Endothelial cell of umbilical vein (primary cell): ENCODE measurements at regions not wholly inside any gene's neighbourhood (a gene's known extent, or its start where the extent isn't known, plus 50 kb on each side); places are given as distances from the start of the nearest gene placed in this dataset.

Source experiments
- BruUV-seq: library from RNA; stranded (reverse); fragments of 400-500 nt; replicated peaks from 2 replicates; lab custom pipeline; 2021; lab: Mats Ljungman, UMichigan
- CTCF ChIA-PET: fragments of 300-600, 350-600 bp; sonication (Branson Sonifier 250); formaldehyde crosslinking; loops from one replicate; lab custom pipeline; 2021; ENCODE audit warnings: antibody characterized with exemption, inconsistent platforms; lab: Charles Lee
- POLR2A ChIA-PET: fragments of 300-600, 350-600 bp; sonication (Branson Sonifier 250); formaldehyde crosslinking; loops from one replicate; lab custom pipeline; 2021; ENCODE audit warnings: antibody characterized with exemption, inconsistent platforms; lab: Charles Lee
- DNase-seq: peaks from one replicate; pipeline ENCODE4 v3.0.0-alpha.2; 2011; ENCODE audit warnings: low read depth, low spot score
- FAIRE-seq: peaks from 2 replicates; lab custom pipeline; 2011; peaks lifted over from hg19 to GRCh38; lab: Jason Lieb, UNC
- H2AFZ ChIP-seq: 2 replicates; pipeline ENCODE4 v1.6.0; 2012; ENCODE audit warnings: low read depth, low read length, control low read depth, inconsistent platforms
- H3K27ac ChIP-seq: 2 replicates; pipeline ENCODE4 v1.5.1; 2011; ENCODE audit warnings: low read depth, mild to moderate bottlenecking, control low read depth, low read length, moderate library complexity; ENCODE audit not compliant: insufficient read depth
- H3K27me3 ChIP-seq, 2 experiments: 2 replicates each; pipeline versions ENCODE4 v1.6.0 to v1.6.1; 2011; ENCODE audit warnings: low read length in 2 of 2, mixed read lengths in 1 of 2; ENCODE audit not compliant: control insufficient read depth in 2 of 2, insufficient read depth in 2 of 2
- H3K36me3 ChIP-seq, 2 experiments: 2 replicates in 1 of 2; 3 replicates in 1 of 2; pipeline ENCODE4 v1.5.1; 2011; ENCODE audit warnings: low read length in 2 of 2, mild to moderate bottlenecking in 1 of 2, moderate library complexity in 1 of 2; ENCODE audit not compliant: control insufficient read depth in 2 of 2, insufficient read depth in 2 of 2; ENCODE audit errors: extremely low read depth in 1 of 2
- H3K4me1 ChIP-seq: 3 replicates; pipeline ENCODE4 v1.5.1; 2011; ENCODE audit warnings: mild to moderate bottlenecking, low read length; ENCODE audit not compliant: control insufficient read depth, insufficient read depth; ENCODE audit errors: extremely low read depth
- H3K4me2 ChIP-seq: 2 replicates; pipeline ENCODE4 v1.6.1; 2011; ENCODE audit warnings: low read length, control low read depth, mixed read lengths; ENCODE audit not compliant: insufficient read depth
- H3K4me3 ChIP-seq, 3 experiments: fragments of 200-600 bp in 1 of 3; sonication (generic), shearing (Covaris generic) in 1 of 3; replicated peaks in 1 of 3; 2 replicates each; pipeline ENCODE4 v1.5.1; 2011 to 2016; ENCODE audit warnings: control low read depth in 3 of 3, low read length in 3 of 3, mild to moderate bottlenecking in 2 of 3, inconsistent platforms in 1 of 3, low read depth in 1 of 3, moderate library complexity in 1 of 3; ENCODE audit not compliant: insufficient read depth in 1 of 3
- H3K79me2 ChIP-seq: 2 replicates; pipeline ENCODE4 v1.6.0; 2012; ENCODE audit warnings: low read length, inconsistent platforms; ENCODE audit not compliant: control insufficient read depth, insufficient read depth
- H3K9ac ChIP-seq: replicated peaks from 2 replicates; pipeline ENCODE3; 2011; ENCODE audit warnings: low read length, control low read depth; ENCODE audit not compliant: insufficient read depth; ENCODE audit errors: extremely low read depth
- H3K9me1 ChIP-seq: replicated peaks from 3 replicates; pipeline ENCODE4 v1.6.0; 2011; ENCODE audit warnings: mild to moderate bottlenecking, low read length; ENCODE audit not compliant: control insufficient read depth, insufficient read depth; ENCODE audit errors: extremely low read depth
- H3K9me3 ChIP-seq: replicated peaks from 2 replicates; pipeline ENCODE4 v1.5.1; 2012; ENCODE audit warnings: low read length, inconsistent platforms; ENCODE audit not compliant: control insufficient read depth, insufficient read depth
- H4K20me1 ChIP-seq: replicated peaks from 2 replicates; pipeline ENCODE3; 2011; ENCODE audit warnings: mild to moderate bottlenecking, low read length; ENCODE audit not compliant: control insufficient read depth, insufficient read depth; ENCODE audit errors: extremely low read depth
- CTCF ChIP-seq, 2 donors: IDR thresholded peaks; 1 replicate in 1 of 2; 2 replicates in 1 of 2; pipeline ENCODE4 v1.5.1; 2011; ENCODE audit warnings: low read length in 2 of 2, mild to moderate bottlenecking in 2 of 2, moderate library complexity in 2 of 2, control low read depth in 1 of 2, inconsistent platforms in 1 of 2, low read depth in 1 of 2; ENCODE audit not compliant: insufficient read depth in 1 of 2; ENCODE audit errors: extremely low read depth in 1 of 2
- EZH2 ChIP-seq: IDR thresholded peaks from 2 replicates; pipeline ENCODE4 v1.6.1; 2012; ENCODE audit warnings: borderline replicate concordance, low read depth, mild to moderate bottlenecking, moderate library complexity, low read length, inconsistent platforms; ENCODE audit not compliant: severe bottlenecking
- FOS ChIP-seq: IDR thresholded peaks from 2 replicates; pipeline ENCODE4 v1.6.1; 2011; ENCODE audit warnings: mild to moderate bottlenecking, low read length, moderate library complexity, borderline replicate concordance; ENCODE audit not compliant: insufficient read depth
- GATA2 ChIP-seq: IDR thresholded peaks from 2 replicates; pipeline ENCODE4 v1.7.0; 2011; ENCODE audit warnings: low read depth, mild to moderate bottlenecking, moderate library complexity, mixed read lengths, low read length; ENCODE audit not compliant: insufficient read length, insufficient read depth
- JUN ChIP-seq: IDR thresholded peaks from 2 replicates; pipeline ENCODE4 v1.6.1; 2011; ENCODE audit warnings: borderline replicate concordance, low read depth; ENCODE audit not compliant: insufficient read length, insufficient read depth
- MAX ChIP-seq: IDR thresholded peaks from 2 replicates; pipeline ENCODE4 v1.6.1; 2011; ENCODE audit not compliant: insufficient read depth, insufficient read length
- MYC ChIP-seq: IDR thresholded peaks from one replicate; pipeline ENCODE4 v1.6.1; 2011; ENCODE audit warnings: mild to moderate bottlenecking, low read depth, low read length
- POLR2A ChIP-seq: IDR thresholded peaks from 2 replicates; pipeline ENCODE4 v1.6.1; 2012; ENCODE audit warnings: low read depth, mild to moderate bottlenecking, control low read depth, low read length
- POLR2AphosphoS5 ChIP-seq: IDR thresholded peaks from 2 replicates; pipeline ENCODE4 v1.6.1; 2012; ENCODE audit warnings: low read depth, mild to moderate bottlenecking, control low read depth, low read length, moderate library complexity; ENCODE audit not compliant: insufficient read depth
- dilution Hi-C: fragments of 300-500 bp; cut with MboI; formaldehyde crosslinking; loops from one replicate; pipeline ENCODE4 v1.15.0; 2019; ENCODE audit warnings: low sequenced_read_pairs; ENCODE audit not compliant: extremely low pct_ligation_motif_present
- intact Hi-C: fragments of 100-400 bp; cut with micrococcal nuclease; formaldehyde crosslinking; loops from one replicate; pipeline ENCODE4 v1.10.0; 2022

- Histone ChIP-seq H3K36me3 (no peaks in the 10 kb centered on the region), H3K9me3 (no peaks in the 10 kb centered on the region), H3K4me2 (no peak overlapping the region), H3K9ac (no peak overlapping the region), H3K9me1 (no peaks in the 10 kb centered on the region), H3K27ac (no peak overlapping the region), H3K79me2 (no peaks in the 10 kb centered on the region), H3K27me3 (no peaks in the 10 kb centered on the region), H3K4me3 (no peak overlapping the region), H2AFZ (no peak overlapping the region), H4K20me1 (no peaks in the 10 kb centered on the region), H3K4me1 (no peaks in the 10 kb centered on the region)
- dilution Hi-C loops (no loop called here), intact Hi-C loops (no loop called here)
- BruUV-seq = no TSS peak
- DNase-seq (no peak), FAIRE-seq (no peak)
- CTCF ChIA-PET = no interaction called here
- TF ChIP-seq CTCF (IDR thresholded peaks at IDR 0.05; ENCODE audit: extremely low read depth in 1 of 2, insufficient read depth in 1 of 2, low read depth in 1 of 2, low read length in 2 of 2) = no peak
- no peak for TF ChIP-seq FOS
- no peak for TF ChIP-seq EZH2
- TF ChIP-seq JUN = no peak
- TF ChIP-seq POLR2A = no peak
- no peak for TF ChIP-seq GATA2
- TF ChIP-seq MAX = no peak
- no peak for TF ChIP-seq MYC
- no peak for TF ChIP-seq POLR2AphosphoS5
- POLR2A ChIA-PET = no interaction called here
These were observed 437.1 kb upstream of the PHF14 start for GRCh38 chr7:10536561-10536960.
